GM18868 (cell line): ENCODE measurements at regions not wholly inside any gene's neighbourhood (a gene's known extent, or its start where the extent isn't known, plus 50 kb on each side); places are given as distances from the start of the nearest gene placed in this dataset.

Experiments
- ATAC-seq: cut with Tn5 transposase; IDR thresholded peaks from one replicate; pipeline ENCODE4 v1.9.1; 2021; ENCODE audit warnings: mild to moderate bottlenecking, moderate library complexity; ENCODE audit not compliant: unreplicated experiment

GRCh38 chr11:120061036-120061760 is 76.7 kb downstream of the TRIM29 start:
- no peak for ATAC-seq

- no peak for ATAC-seq
Observed at GRCh38 chr11:120060512-120060911, 77.4 kb downstream of the TRIM29 start.

GRCh38 chr11:120058931-120059330 is 79.0 kb downstream of the TRIM29 start:
- ATAC-seq, result no peak

- ATAC-seq, result no peak
Observed at GRCh38 chr11:120057595-120058581, 80.0 kb downstream of the TRIM29 start.

- no peak for ATAC-seq
Observed at GRCh38 chr11:120057028-120057330, 80.9 kb downstream of the TRIM29 start.

- no peak for ATAC-seq
Observed at GRCh38 chr11:120056301-120057027, 81.4 kb downstream of the TRIM29 start.

- no peak for ATAC-seq
Observed at GRCh38 chr11:120055646-120056045, 82.3 kb downstream of the TRIM29 start.

GRCh38 chr11:120054753-120055045 is 83.2 kb downstream of the TRIM29 start:
- ATAC-seq, result no peak

GRCh38 chr11:120054016-120054752 is 83.7 kb downstream of the TRIM29 start:
- no peak for ATAC-seq

GRCh38 chr11:120052196-120052775 is 85.6 kb downstream of the TRIM29 start:
- ATAC-seq, result no peak

- ATAC-seq, result no peak
Observed at GRCh38 chr11:120044011-120044675, 93.8 kb downstream of the TRIM29 start.

- ATAC-seq, result no peak
Observed at GRCh38 chr11:120043328-120043945, 94.5 kb downstream of the TRIM29 start.

- ATAC-seq, result no peak
Observed at GRCh38 chr11:120041625-120042024, 96.3 kb downstream of the TRIM29 start.

GRCh38 chr11:120040151-120040840 is 97.6 kb downstream of the TRIM29 start:
- ATAC-seq, result no peak

- no peak for ATAC-seq
Observed at GRCh38 chr11:120039039-120039438, 98.9 kb downstream of the TRIM29 start.

GRCh38 chr11:120037111-120037510 is 100.8 kb downstream of the TRIM29 start:
- ATAC-seq, result no peak

- ATAC-seq, result no peak
Observed at GRCh38 chr11:120035756-120036155, 102.2 kb downstream of the TRIM29 start.

GRCh38 chr11:120034881-120035630 is 102.9 kb downstream of the TRIM29 start:
- ATAC-seq, result no peak
